Ovary (tissue), 7 donors: ENCODE measurements at regions not wholly inside any gene's neighbourhood (a gene's known extent, or its start where the extent isn't known, plus 50 kb on each side); places are given as distances from the start of the nearest gene placed in this dataset.
"Not testable (repeated sequence)": the region's sequence is repeated elsewhere in the genome, so short reads cannot be mapped to it uniquely, and the experiment has no call there.

ENCODE experiments used
- DNase-seq, 5 donors: peaks; one replicate each; pipeline ENCODE4 v3.0.0-alpha.2; 2019 to 2020
- H3K27ac ChIP-seq, 2 donors: fragments of 200-600 bp; one replicate each; pipeline versions ENCODE4 v1.5.1 to v1.8.0; 2019 to 2022
- H3K27me3 ChIP-seq: fragments of 200-600 bp; one replicate; pipeline ENCODE4 v1.8.0; 2022
- H3K36me3 ChIP-seq: fragments of 200-600 bp; sonication (generic); one replicate; pipeline ENCODE4 v1.5.1; 2019
- H3K4me1 ChIP-seq: one replicate; pipeline ENCODE4 v1.8.1; 2013; ENCODE audit warnings: mild to moderate bottlenecking, moderate library complexity; ENCODE audit not compliant: insufficient read depth
- H3K4me3 ChIP-seq: fragments of 200-600 bp; sonication (generic); one replicate; pipeline ENCODE4 v1.5.1; 2017
- H3K9me3 ChIP-seq, 2 donors: fragments of 200-600 bp in 1 of 2; sonication (generic) in 1 of 2; one replicate each; pipeline versions ENCODE4 v1.5.1 to v1.8.1; 2013 to 2019; ENCODE audit warnings: mild to moderate bottlenecking in 1 of 2, moderate library complexity in 1 of 2
- CTCF ChIP-seq, 3 donors: fragments of 450-650 bp in 2 of 3; fragments of 200-600 bp in 1 of 3; IDR thresholded peaks; one replicate each; pipeline versions ENCODE4 v1.5.1 to v1.8.0; 2016 to 2022; ENCODE audit warnings: antibody characterized with exemption in 3 of 3, mild to moderate bottlenecking in 1 of 3
- EP300 ChIP-seq: sonication (generic); formaldehyde crosslinking; IDR thresholded peaks from one replicate; pipeline ENCODE4 v1.6.1; 2017; ENCODE audit warnings: antibody characterized with exemption
- POLR2A ChIP-seq: fragments of 450-650 bp; IDR thresholded peaks from one replicate; pipeline ENCODE4 v1.6.1; 2017; ENCODE audit warnings: antibody characterized with exemption, mild to moderate bottlenecking, moderate library complexity
- WGBS, 3 donors: extraction: QIAGEN DNeasy Blood & Tissue Kit in 1 of 3; methylation state at CpG; one replicate each; pipeline versions ENCODE4 v1.1.5 to v1.1.7; 2013 to 2017; 5-methylcytosine and 5-hydroxymethylcytosine counted together
- intact Hi-C, 4 donors: fragments of 100-400 bp; cut with DNase I; formaldehyde crosslinking; loops; one replicate each; pipeline versions ENCODE4 v1.11.0 to v1.15.1; 2022 to 2023
- donor health status: DM: no; HTN: no; CAD: no; lungs with moderate emphysema.
- donor health status: DM: no; HTN: no; CAD: no.
- donor health status: Bipolar disorder and iron deficiency.
- donor health status: DM: no; HTN: no; CAD: no.
- donor health status: DM: yes; HTN: yes; CAD: no.

GRCh38 chr5:17056141-17056631, 120.1 kb upstream of the MYO10 start:
- DNase-seq = no peak
- TF ChIP-seq EP300 (no peak), POLR2A (no peak), CTCF (IDR thresholded peaks at IDR 0.05) (no peak)
- no peaks in the 10 kb centered on the region for H3K36me3 ChIP-seq
- no peaks in the 10 kb centered on the region for H3K27me3 ChIP-seq
- H3K4me3 ChIP-seq = no peak overlapping the region
- intact Hi-C loops = no loop called here
- 64 to 82% (median 69%) methylated on average over 7 of the region's 7 CpGs for WGBS, 3 donors
- H3K27ac ChIP-seq = no peak overlapping the region
- no peaks in the 10 kb centered on the region for H3K9me3 ChIP-seq
- H3K4me1 ChIP-seq = peaks cover 8% of the 10 kb centered on the region

- Histone ChIP-seq H3K4me1 (peaks cover 8% of the 10 kb centered on the region), H3K27me3 (no peaks in the 10 kb centered on the region), H3K9me3 (no peaks in the 10 kb centered on the region), H3K27ac (no peak overlapping the region), H3K36me3 (no peaks in the 10 kb centered on the region), H3K4me3 (no peak overlapping the region)
- TF ChIP-seq CTCF (IDR thresholded peaks at IDR 0.05) (no peak), POLR2A (no peak), EP300 (no peak)
- no peak for DNase-seq
- 78 to 93% (median 78%) methylated on average over 7 of the region's 7 CpGs for WGBS, 3 donors
- intact Hi-C loops = no loop called here
These were observed 122.3 kb upstream of the MYO10 start for GRCh38 chr5:17058438-17058837.

GRCh38 chr5:17061973-17062470, 125.9 kb upstream of the MYO10 start:
- no peaks in the 10 kb centered on the region for H3K9me3 ChIP-seq
- H3K27ac ChIP-seq = no peak overlapping the region
- WGBS, 3 donors = 72 to 87% (median 79%) methylated on average over 33 of the region's 33 CpGs
- H3K4me1 ChIP-seq = peaks cover 7% of the 10 kb centered on the region
- peak in 2 of 5 donors; percentile 29 to 37 for DNase-seq
- no peaks in the 10 kb centered on the region for H3K27me3 ChIP-seq
- H3K4me3 ChIP-seq = no peak overlapping the region
- no peak for TF ChIP-seq CTCF (IDR thresholded peaks at IDR 0.05)
- no peak for TF ChIP-seq POLR2A
- no peak for TF ChIP-seq EP300
- no peaks in the 10 kb centered on the region for H3K36me3 ChIP-seq
- intact Hi-C loops = no loop called here

GRCh38 chr5:17062741-17063140, 126.7 kb upstream of the MYO10 start:
- H3K27me3 ChIP-seq, intact Hi-C loops, H3K4me3 ChIP-seq, H3K36me3 ChIP-seq, H3K4me1 ChIP-seq, H3K27ac ChIP-seq, DNase-seq, H3K9me3 ChIP-seq: not testable (repeated sequence)
- 96 to 99% (median 98%) methylated on average over 4 of the region's 4 CpGs for WGBS, 3 donors

- intact Hi-C loops = no loop called here
- Histone ChIP-seq H3K4me1 (peaks cover 2% of the 10 kb centered on the region), H3K9me3 (no peaks in the 10 kb centered on the region), H3K27ac (no peak overlapping the region), H3K27me3 (no peaks in the 10 kb centered on the region), H3K36me3 (no peaks in the 10 kb centered on the region), H3K4me3 (no peak overlapping the region)
- no peak for DNase-seq
- WGBS, 3 donors = 23 to 51% (median 36%) methylated on average over 3 of the region's 3 CpGs
- no peak for TF ChIP-seq POLR2A
- no peak for TF ChIP-seq EP300
- no peak for TF ChIP-seq CTCF (IDR thresholded peaks at IDR 0.05)
These were observed 128.2 kb upstream of the MYO10 start for GRCh38 chr5:17064241-17064640.
